ENCODE measurements at regions not wholly inside any gene's neighbourhood (a gene's known extent, or its start where the extent isn't known, plus 50 kb on each side); places are given as distances from the start of the nearest gene placed in this dataset.
A peak's percentile ranks its signal among the peaks of the same experiment; 100 is the strongest.
"Not testable (repeated sequence)": the region's sequence is repeated elsewhere in the genome, so short reads cannot be mapped to it uniquely, and the experiment has no call there.

GRCh38 chr1:22336696-22337545 lies 114.7 kb upstream of the ZBTB40 start:
- not testable (repeated sequence) for DNase-seq

GRCh38 chr1:22338071-22338765 lies 113.4 kb upstream of the ZBTB40 start:
- peak; percentile 4 for DNase-seq

GRCh38 chr1:22339237-22339636 lies 112.4 kb upstream of the ZBTB40 start:
- DNase-seq = no peak

GRCh38 chr1:22340066-22340465 lies 111.6 kb upstream of the ZBTB40 start:
- DNase-seq = no peak

GRCh38 chr1:22340873-22341272 lies 110.8 kb upstream of the ZBTB40 start:
- DNase-seq = no peak

- peak; percentile 70 for DNase-seq
Observed at GRCh38 chr1:22341791-22342605, 109.7 kb upstream of the ZBTB40 start.

GRCh38 chr1:22342734-22343191 lies 108.9 kb upstream of the ZBTB40 start:
- DNase-seq = no peak

- DNase-seq = no peak
Observed at GRCh38 chr1:22343456-22344328, 108.0 kb upstream of the ZBTB40 start.

- DNase-seq = no peak
Observed at GRCh38 chr1:22344329-22344630, 107.4 kb upstream of the ZBTB40 start.

GRCh38 chr1:22344851-22345560 lies 106.6 kb upstream of the ZBTB40 start:
- DNase-seq = peak; percentile 12

- DNase-seq = peak; percentile 47
Observed at GRCh38 chr1:22347854-22348760, 103.5 kb upstream of the ZBTB40 start.

- DNase-seq = no peak
Observed at GRCh38 chr1:22349362-22350043, 102.1 kb upstream of the ZBTB40 start.

- no peak for DNase-seq
Observed at GRCh38 chr1:22350171-22350923, 101.3 kb upstream of the ZBTB40 start.

GRCh38 chr1:22350924-22351767 lies 100.5 kb upstream of the ZBTB40 start:
- DNase-seq = no peak

- no peak for DNase-seq
Observed at GRCh38 chr1:22351768-22352080, 99.9 kb upstream of the ZBTB40 start.

- DNase-seq = no peak
Observed at GRCh38 chr1:22352355-22352754, 99.3 kb upstream of the ZBTB40 start.

- DNase-seq = no peak
Observed at GRCh38 chr1:22352896-22353295, 98.8 kb upstream of the ZBTB40 start.

GRCh38 chr1:22359427-22359826 lies 92.2 kb upstream of the ZBTB40 start:
- no peak for DNase-seq

Measured in NCI-H146 (cell line).